ENCODE measurements at regions not wholly inside any gene's neighbourhood (a gene's known extent, or its start where the extent isn't known, plus 50 kb on each side); places are given as distances from the start of the nearest gene placed in this dataset.
"Not testable (repeated sequence)": the region's sequence is repeated elsewhere in the genome, so short reads cannot be mapped to it uniquely, and the experiment has no call there.

DNA sequence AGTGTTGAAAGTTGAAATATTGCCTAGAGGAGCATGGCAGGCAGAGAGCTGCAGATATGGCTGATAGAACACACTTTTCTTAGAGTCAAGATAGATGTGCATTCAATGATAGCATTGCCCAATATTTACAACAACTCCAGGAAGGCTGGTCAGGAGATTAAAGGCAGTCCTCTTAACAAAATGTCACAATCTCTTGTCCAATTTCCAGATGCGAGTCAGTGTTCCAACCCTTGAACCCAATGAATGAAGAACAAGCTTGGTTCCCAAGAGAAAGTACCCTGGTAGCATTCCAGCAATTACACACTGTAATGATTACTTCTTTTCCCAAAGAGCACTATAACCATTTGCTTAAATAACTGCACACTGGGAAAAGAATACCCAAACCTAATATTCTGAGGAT is 839.4 kb upstream of the VRK2 start:
- Histone ChIP-seq H3K9ac (ENCODE audit: low read depth in 1 of 3, low read length in 3 of 3) (no peak overlapping the region), H3K4me3 (ENCODE audit: low read length in 3 of 3) (no peak overlapping the region), H3K27me3 (ENCODE audit: control insufficient read depth in 3 of 3, insufficient read depth in 3 of 3, low read length in 3 of 3) (no peaks in the 10 kb centered on the region), H3K36me3 (ENCODE audit: control insufficient read depth in 3 of 3, insufficient read depth in 3 of 3, low read length in 3 of 3) (no peaks in the 10 kb centered on the region), H3K4me1 (ENCODE audit: control insufficient read depth in 3 of 3, insufficient read depth in 3 of 3, low read length in 3 of 3) (no peaks in the 10 kb centered on the region), H3K9me3 (ENCODE audit: control insufficient read depth in 3 of 3, low read length in 3 of 3) (no peaks in the 10 kb centered on the region), H3K27ac (ENCODE audit: low read depth, low read length) (no peak overlapping the region)

DNA sequence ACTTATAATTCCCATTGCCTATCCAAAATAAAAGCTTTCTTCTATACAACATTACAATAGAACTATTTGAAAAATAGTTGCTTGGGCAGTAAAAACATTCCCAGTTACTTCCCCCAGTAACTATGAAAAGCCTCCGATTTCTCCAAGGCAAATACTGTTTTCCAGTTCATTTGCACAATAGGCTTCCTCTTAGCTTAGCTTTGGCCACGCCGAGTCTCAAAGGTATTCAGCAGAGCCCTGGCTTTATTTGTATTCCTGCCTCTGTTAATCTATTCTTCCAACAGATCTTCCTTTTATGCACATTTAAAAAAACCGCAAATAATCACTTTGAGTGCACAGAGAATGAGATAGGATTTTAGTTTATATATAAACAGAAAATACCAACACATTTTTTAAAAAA is 836.8 kb upstream of the VRK2 start:
- Histone ChIP-seq H3K27ac (ENCODE audit: low read depth, low read length) (no peak overlapping the region), H3K4me1 (ENCODE audit: control insufficient read depth in 3 of 3, insufficient read depth in 3 of 3, low read length in 3 of 3) (no peaks in the 10 kb centered on the region), H3K27me3 (ENCODE audit: control insufficient read depth in 3 of 3, insufficient read depth in 3 of 3, low read length in 3 of 3) (no peaks in the 10 kb centered on the region), H3K9ac (ENCODE audit: low read depth in 1 of 3, low read length in 3 of 3) (no peak overlapping the region), H3K36me3 (ENCODE audit: control insufficient read depth in 3 of 3, insufficient read depth in 3 of 3, low read length in 3 of 3) (no peaks in the 10 kb centered on the region), H3K9me3 (ENCODE audit: control insufficient read depth in 3 of 3, low read length in 3 of 3) (peaks cover 0 to 3% (median 0%) of the 10 kb centered on the region in 3 donors), H3K4me3 (ENCODE audit: low read length in 3 of 3) (no peak overlapping the region)

DNA sequence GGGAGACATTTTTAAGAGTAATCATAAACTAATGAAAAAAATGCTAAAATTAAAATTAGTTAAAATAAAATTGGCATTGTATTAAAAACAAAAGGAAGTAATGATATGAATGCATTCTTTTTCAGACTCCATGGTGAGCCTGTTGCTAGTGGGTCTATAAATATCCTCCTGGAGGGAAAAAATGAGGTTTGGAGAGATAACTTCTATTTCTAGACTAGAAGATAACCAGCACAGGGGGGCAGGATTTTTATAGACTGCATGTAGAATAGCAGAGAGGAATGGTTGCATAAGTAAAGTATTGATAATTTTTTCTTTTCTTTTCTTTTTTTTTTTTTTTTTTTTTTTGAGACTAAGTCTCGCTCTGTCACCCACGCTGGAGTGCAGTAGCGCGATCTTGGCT is 835.8 kb upstream of the VRK2 start:
- Histone ChIP-seq H3K27ac (ENCODE audit: low read depth, low read length) (no peak overlapping the region), H3K4me3 (ENCODE audit: low read length in 3 of 3) (no peak overlapping the region), H3K27me3 (ENCODE audit: control insufficient read depth in 3 of 3, insufficient read depth in 3 of 3, low read length in 3 of 3) (no peaks in the 10 kb centered on the region), H3K36me3 (ENCODE audit: control insufficient read depth in 3 of 3, insufficient read depth in 3 of 3, low read length in 3 of 3) (no peaks in the 10 kb centered on the region), H3K9ac (ENCODE audit: low read depth in 1 of 3, low read length in 3 of 3) (no peak overlapping the region), H3K4me1 (ENCODE audit: control insufficient read depth in 3 of 3, insufficient read depth in 3 of 3, low read length in 3 of 3) (no peaks in the 10 kb centered on the region), H3K9me3 (ENCODE audit: control insufficient read depth in 3 of 3, low read length in 3 of 3) (peaks cover 0 to 3% (median 0%) of the 10 kb centered on the region in 3 donors)

DNA sequence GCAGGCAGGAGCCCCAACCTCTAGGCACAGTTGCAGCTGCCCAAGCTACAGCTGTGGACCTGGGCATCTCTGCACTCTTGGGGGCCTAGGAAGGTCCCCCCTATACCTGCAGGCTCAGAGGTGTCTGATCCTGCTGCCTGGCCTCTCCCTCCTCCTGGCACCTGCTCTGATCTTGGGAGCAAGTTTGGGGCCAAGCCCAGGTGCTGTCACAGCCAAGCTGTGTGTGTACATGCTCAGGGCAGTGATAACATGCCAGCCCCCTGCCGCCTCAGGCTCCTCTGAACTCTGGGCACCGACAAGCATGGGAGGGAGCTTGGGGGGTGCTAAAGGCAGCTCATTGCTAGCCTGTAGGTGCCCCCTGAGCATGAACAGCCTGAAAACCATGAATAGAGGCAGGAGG is 829.6 kb upstream of the VRK2 start:
- no peaks in the 10 kb centered on the region for H3K4me1 ChIP-seq (ENCODE audit: control insufficient read depth in 3 of 3, insufficient read depth in 3 of 3, low read length in 3 of 3)
- H3K9me3 ChIP-seq (ENCODE audit: control insufficient read depth in 3 of 3, low read length in 3 of 3), result peaks cover 0 to 12% (median 0%) of the 10 kb centered on the region in 3 donors
- no peaks in the 10 kb centered on the region for H3K27me3 ChIP-seq (ENCODE audit: control insufficient read depth in 3 of 3, insufficient read depth in 3 of 3, low read length in 3 of 3)
- no peak overlapping the region for H3K4me3 ChIP-seq (ENCODE audit: low read length in 3 of 3)
- no peak overlapping the region for H3K9ac ChIP-seq (ENCODE audit: low read depth in 1 of 3, low read length in 3 of 3)
- H3K36me3 ChIP-seq (ENCODE audit: control insufficient read depth in 3 of 3, insufficient read depth in 3 of 3, low read length in 3 of 3), result no peaks in the 10 kb centered on the region
- H3K27ac ChIP-seq (ENCODE audit: low read depth, low read length), result no peak overlapping the region

DNA sequence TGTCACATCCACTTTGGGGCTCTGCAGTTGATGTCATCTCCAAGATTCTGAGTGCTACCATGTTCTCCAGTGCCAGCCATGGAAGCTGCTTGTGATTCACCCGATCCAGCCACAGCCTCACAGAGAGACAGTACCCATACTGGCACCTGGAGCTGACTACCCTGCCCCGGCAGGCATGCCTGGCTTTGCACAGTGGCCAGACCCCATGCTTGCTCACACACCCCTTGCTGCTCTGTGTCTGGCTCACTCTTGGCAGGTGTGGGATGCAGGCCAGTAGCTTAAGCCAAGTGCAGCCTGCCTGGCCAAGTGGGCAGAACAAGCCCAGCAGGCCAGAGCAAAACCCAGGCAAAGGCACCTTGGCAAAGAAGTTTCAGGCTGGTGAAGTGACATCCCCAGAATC is 828.4 kb upstream of the VRK2 start:
- Histone ChIP-seq H3K4me3 (ENCODE audit: low read length in 3 of 3) (no peak overlapping the region), H3K36me3 (ENCODE audit: control insufficient read depth in 3 of 3, insufficient read depth in 3 of 3, low read length in 3 of 3) (no peaks in the 10 kb centered on the region), H3K9ac (ENCODE audit: low read depth in 1 of 3, low read length in 3 of 3) (no peak overlapping the region), H3K9me3 (ENCODE audit: control insufficient read depth in 3 of 3, low read length in 3 of 3) (peaks cover 0 to 8% (median 0%) of the 10 kb centered on the region in 3 donors), H3K4me1 (ENCODE audit: control insufficient read depth in 3 of 3, insufficient read depth in 3 of 3, low read length in 3 of 3) (no peaks in the 10 kb centered on the region), H3K27ac (ENCODE audit: low read depth, low read length) (no peak overlapping the region), H3K27me3 (ENCODE audit: control insufficient read depth in 3 of 3, insufficient read depth in 3 of 3, low read length in 3 of 3) (no peaks in the 10 kb centered on the region)

DNA sequence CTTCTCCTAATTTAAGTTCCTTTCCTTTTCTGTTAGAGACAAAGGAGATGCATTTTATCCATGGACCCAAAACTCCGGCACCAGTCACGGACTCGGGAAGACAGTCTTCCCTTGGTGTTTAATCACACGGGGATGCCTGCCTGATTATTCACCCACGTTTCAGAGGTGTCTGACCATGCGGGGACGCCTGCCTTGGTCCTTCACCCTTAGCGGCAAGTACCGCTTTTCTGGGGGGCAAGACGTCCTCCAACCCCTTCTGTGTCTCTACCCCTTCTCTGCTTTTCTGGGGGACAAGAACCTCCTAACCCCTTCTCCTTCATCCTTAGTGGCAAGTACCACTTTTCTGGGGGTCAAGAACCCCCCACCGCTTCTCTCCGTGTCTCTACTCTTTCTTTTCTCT is 816.9 kb upstream of the VRK2 start:
- not testable (repeated sequence) for H3K4me3 ChIP-seq (ENCODE audit: low read length in 3 of 3); H3K27me3 ChIP-seq (ENCODE audit: control insufficient read depth in 3 of 3, insufficient read depth in 3 of 3, low read length in 3 of 3); H3K4me1 ChIP-seq (ENCODE audit: control insufficient read depth in 3 of 3, insufficient read depth in 3 of 3, low read length in 3 of 3); H3K36me3 ChIP-seq (ENCODE audit: control insufficient read depth in 3 of 3, insufficient read depth in 3 of 3, low read length in 3 of 3); H3K27ac ChIP-seq (ENCODE audit: low read depth, low read length); H3K9ac ChIP-seq (ENCODE audit: low read depth in 1 of 3, low read length in 3 of 3); H3K9me3 ChIP-seq (ENCODE audit: control insufficient read depth in 3 of 3, low read length in 3 of 3)

DNA sequence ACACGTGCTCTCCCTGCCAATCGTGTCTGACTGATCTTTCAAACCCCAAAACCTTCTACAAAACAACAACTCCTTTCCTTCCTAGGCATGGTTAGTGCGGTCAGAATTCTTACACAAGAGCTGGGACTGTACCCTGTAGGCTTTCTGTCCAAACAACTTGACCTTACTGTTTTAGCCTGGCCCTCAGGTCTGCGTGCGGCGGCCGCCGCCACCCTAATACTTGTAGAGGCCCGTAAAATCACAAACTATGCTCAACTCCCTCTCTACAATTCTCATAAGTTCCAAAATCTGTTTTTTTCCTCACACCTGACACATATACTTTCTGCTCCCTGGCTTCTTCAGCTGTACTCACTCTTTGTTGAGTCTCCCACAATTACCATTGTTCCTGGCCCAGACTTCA is 814.3 kb upstream of the VRK2 start:
- H3K4me1 ChIP-seq (ENCODE audit: control insufficient read depth in 3 of 3, insufficient read depth in 3 of 3, low read length in 3 of 3); H3K9ac ChIP-seq (ENCODE audit: low read depth in 1 of 3, low read length in 3 of 3); H3K27ac ChIP-seq (ENCODE audit: low read depth, low read length); H3K9me3 ChIP-seq (ENCODE audit: control insufficient read depth in 3 of 3, low read length in 3 of 3); H3K27me3 ChIP-seq (ENCODE audit: control insufficient read depth in 3 of 3, insufficient read depth in 3 of 3, low read length in 3 of 3); H3K4me3 ChIP-seq (ENCODE audit: low read length in 3 of 3); H3K36me3 ChIP-seq (ENCODE audit: control insufficient read depth in 3 of 3, insufficient read depth in 3 of 3, low read length in 3 of 3): not testable (repeated sequence)

DNA sequence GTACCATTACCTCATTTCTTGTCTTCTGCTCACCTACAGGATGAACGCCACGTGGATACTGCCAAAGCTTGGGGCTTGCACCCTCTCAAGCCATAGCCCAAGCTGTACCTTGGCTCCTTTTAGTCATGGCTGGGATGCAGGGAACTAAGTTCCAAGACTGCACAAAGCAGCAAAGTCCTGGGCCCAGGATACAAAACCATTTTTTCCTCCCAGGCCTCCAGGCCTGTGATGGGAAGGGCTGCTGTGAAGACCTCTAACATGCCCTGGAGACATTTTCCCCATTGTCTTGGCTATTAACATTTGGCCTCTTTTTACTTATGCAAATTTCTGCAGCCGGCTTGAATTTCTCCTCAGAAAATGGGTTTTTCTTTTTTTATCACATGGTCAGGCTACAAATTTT is 795.1 kb upstream of the VRK2 start:
- H3K9ac ChIP-seq (ENCODE audit: low read depth in 1 of 3, low read length in 3 of 3); H3K9me3 ChIP-seq (ENCODE audit: control insufficient read depth in 3 of 3, low read length in 3 of 3); H3K27me3 ChIP-seq (ENCODE audit: control insufficient read depth in 3 of 3, insufficient read depth in 3 of 3, low read length in 3 of 3); H3K36me3 ChIP-seq (ENCODE audit: control insufficient read depth in 3 of 3, insufficient read depth in 3 of 3, low read length in 3 of 3); H3K27ac ChIP-seq (ENCODE audit: low read depth, low read length); H3K4me1 ChIP-seq (ENCODE audit: control insufficient read depth in 3 of 3, insufficient read depth in 3 of 3, low read length in 3 of 3); H3K4me3 ChIP-seq (ENCODE audit: low read length in 3 of 3): not testable (repeated sequence)

DNA sequence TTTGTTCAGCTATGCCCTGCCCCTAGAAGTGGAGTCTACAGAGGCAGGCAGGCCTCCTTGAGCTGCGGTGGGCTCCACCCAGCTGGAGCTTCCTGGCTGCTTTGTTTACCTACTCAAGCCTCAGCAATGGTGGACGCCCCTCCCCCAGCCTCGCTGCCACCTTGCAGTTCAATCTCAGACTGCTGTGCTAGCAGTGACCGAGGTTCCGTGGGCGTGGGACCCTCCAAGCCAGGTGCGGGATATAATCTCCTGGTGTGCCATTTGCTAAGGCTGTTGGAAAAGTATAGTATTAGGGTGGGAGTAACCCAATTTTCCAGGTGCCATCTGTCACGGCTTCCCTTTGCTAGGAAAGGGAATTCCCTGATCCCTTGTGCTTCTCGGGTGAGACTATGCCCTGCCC is 770.2 kb upstream of the VRK2 start:
- H3K27me3 ChIP-seq (ENCODE audit: control insufficient read depth in 3 of 3, insufficient read depth in 3 of 3, low read length in 3 of 3); H3K4me3 ChIP-seq (ENCODE audit: low read length in 3 of 3); H3K36me3 ChIP-seq (ENCODE audit: control insufficient read depth in 3 of 3, insufficient read depth in 3 of 3, low read length in 3 of 3); H3K4me1 ChIP-seq (ENCODE audit: control insufficient read depth in 3 of 3, insufficient read depth in 3 of 3, low read length in 3 of 3); H3K9me3 ChIP-seq (ENCODE audit: control insufficient read depth in 3 of 3, low read length in 3 of 3); H3K9ac ChIP-seq (ENCODE audit: low read depth in 1 of 3, low read length in 3 of 3); H3K27ac ChIP-seq (ENCODE audit: low read depth, low read length): not testable (repeated sequence)

DNA sequence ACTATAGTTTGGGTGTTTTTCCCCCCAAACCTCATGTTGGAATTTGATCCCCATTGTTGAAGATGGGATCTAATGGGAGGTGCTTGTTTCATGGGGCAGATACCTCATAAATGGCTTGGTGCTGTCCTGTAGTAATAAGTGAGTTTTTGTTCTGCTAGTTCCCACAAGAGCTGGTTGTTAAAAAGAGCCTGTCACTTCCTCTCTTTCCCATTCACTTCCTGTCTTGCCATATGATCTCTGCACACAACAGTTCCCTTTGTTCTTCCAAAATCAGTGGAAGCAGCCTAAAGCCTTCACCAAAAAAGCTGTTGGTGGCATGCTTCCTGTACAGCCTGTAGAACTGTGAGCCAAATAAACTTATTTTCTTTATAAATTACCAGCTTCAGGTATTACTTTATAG is 768.2 kb upstream of the VRK2 start:
- H3K9me3 ChIP-seq (ENCODE audit: control insufficient read depth in 3 of 3, low read length in 3 of 3), result peaks cover 0 to 5% (median 0%) of the 10 kb centered on the region in 3 donors
- no peaks in the 10 kb centered on the region for H3K27me3 ChIP-seq (ENCODE audit: control insufficient read depth in 3 of 3, insufficient read depth in 3 of 3, low read length in 3 of 3)
- no peak overlapping the region for H3K4me3 ChIP-seq (ENCODE audit: low read length in 3 of 3)
- no peak overlapping the region for H3K27ac ChIP-seq (ENCODE audit: low read depth, low read length)
- no peaks in the 10 kb centered on the region for H3K4me1 ChIP-seq (ENCODE audit: control insufficient read depth in 3 of 3, insufficient read depth in 3 of 3, low read length in 3 of 3)
- no peak overlapping the region for H3K9ac ChIP-seq (ENCODE audit: low read depth in 1 of 3, low read length in 3 of 3)
- no peaks in the 10 kb centered on the region for H3K36me3 ChIP-seq (ENCODE audit: control insufficient read depth in 3 of 3, insufficient read depth in 3 of 3, low read length in 3 of 3)

DNA sequence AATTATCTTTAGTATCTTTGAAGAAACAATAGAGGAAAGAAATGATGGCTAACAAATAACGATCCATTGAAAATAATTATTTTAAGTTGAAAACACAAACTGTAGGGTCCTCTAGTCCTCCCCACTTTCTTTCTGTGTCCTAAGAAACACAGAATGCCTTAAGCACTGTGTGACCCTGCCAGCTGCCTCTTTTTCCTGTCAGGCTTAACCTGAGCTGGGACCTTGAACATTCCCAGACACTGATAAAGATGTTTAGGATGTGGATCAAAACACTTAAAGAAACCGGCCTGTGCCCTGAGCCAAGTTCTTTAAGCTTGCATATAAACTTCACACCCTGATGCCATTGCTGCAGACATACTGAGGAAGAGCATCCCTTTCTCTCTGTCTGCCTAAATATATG is 755.4 kb upstream of the VRK2 start:
- no peaks in the 10 kb centered on the region for H3K27me3 ChIP-seq (ENCODE audit: control insufficient read depth in 3 of 3, insufficient read depth in 3 of 3, low read length in 3 of 3)
- no peak overlapping the region for H3K27ac ChIP-seq (ENCODE audit: low read depth, low read length)
- H3K4me3 ChIP-seq (ENCODE audit: low read length in 3 of 3), result no peak overlapping the region
- peaks cover 0 to 2% (median 0%) of the 10 kb centered on the region in 3 donors for H3K9me3 ChIP-seq (ENCODE audit: control insufficient read depth in 3 of 3, low read length in 3 of 3)
- H3K4me1 ChIP-seq (ENCODE audit: control insufficient read depth in 3 of 3, insufficient read depth in 3 of 3, low read length in 3 of 3), result no peaks in the 10 kb centered on the region
- H3K36me3 ChIP-seq (ENCODE audit: control insufficient read depth in 3 of 3, insufficient read depth in 3 of 3, low read length in 3 of 3), result no peaks in the 10 kb centered on the region
- no peak overlapping the region for H3K9ac ChIP-seq (ENCODE audit: low read depth in 1 of 3, low read length in 3 of 3)
